ENCODE measurements at regions not wholly inside any gene's neighbourhood (a gene's known extent, or its start where the extent isn't known, plus 50 kb on each side); places are given as distances from the start of the nearest gene placed in this dataset.

GRCh38 chrX:55981603-55982002 is 250.6 kb upstream of the KLF8 start:
- no peak for DNase-seq

DNA sequence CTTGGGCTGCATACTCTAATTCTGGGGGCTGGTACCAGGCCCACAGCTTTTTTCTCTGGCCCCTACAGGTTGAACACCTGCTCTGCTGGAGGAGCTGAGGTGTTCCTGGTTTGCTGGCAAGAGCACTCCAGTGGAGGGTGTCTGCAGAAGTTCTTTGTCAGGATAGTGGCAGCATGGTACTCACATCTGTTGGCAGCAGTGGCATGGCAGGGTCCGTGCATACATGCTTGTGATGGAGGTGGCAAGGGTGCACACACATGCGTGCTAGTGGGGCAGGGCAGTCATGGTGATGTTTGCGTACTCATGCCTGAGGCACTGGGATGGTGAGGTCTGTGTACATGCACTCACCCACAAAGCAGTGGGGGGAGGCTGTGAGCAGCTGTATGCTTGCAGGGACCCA is 235.5 kb upstream of the KLF8 start:
- no peak for DNase-seq

GRCh38 chrX:56000174-56000573 is 232.0 kb upstream of the KLF8 start:
- no peak for DNase-seq

- no peak for DNase-seq
These were observed 231.4 kb upstream of the KLF8 start for GRCh38 chrX:56000729-56001128.

- peak; percentile 88 for DNase-seq
These were observed 206.1 kb upstream of the KLF8 start for GRCh38 chrX:56025872-56026571.

DNA sequence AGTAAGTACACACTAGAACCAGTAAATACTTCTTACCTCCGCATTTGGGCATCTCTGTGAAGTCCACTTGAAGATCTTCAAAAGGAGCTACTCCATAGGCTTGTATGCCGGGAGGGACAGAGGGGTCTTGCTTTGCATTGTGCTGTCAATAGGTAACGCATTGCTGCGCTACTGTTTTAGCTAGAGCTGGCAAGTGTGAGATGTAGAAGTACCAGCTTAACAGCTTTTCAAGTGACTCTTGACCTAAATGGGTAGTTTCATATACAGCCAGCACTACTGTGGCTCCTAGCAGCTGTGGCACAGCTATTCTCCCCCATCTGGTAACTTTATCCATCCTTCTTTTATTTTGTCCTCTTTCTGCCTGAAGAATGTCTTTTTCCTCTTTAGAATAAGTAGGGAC is 205.3 kb upstream of the KLF8 start:
- peak; percentile 91 for DNase-seq

GRCh38 chrX:56029188-56029587 is 203.0 kb upstream of the KLF8 start:
- DNase-seq: peak; percentile 80

- peak; percentile 70 for DNase-seq
These were observed 202.5 kb upstream of the KLF8 start for GRCh38 chrX:56029691-56030090.

GRCh38 chrX:56031409-56031808 is 200.7 kb upstream of the KLF8 start:
- DNase-seq: no peak

DNA sequence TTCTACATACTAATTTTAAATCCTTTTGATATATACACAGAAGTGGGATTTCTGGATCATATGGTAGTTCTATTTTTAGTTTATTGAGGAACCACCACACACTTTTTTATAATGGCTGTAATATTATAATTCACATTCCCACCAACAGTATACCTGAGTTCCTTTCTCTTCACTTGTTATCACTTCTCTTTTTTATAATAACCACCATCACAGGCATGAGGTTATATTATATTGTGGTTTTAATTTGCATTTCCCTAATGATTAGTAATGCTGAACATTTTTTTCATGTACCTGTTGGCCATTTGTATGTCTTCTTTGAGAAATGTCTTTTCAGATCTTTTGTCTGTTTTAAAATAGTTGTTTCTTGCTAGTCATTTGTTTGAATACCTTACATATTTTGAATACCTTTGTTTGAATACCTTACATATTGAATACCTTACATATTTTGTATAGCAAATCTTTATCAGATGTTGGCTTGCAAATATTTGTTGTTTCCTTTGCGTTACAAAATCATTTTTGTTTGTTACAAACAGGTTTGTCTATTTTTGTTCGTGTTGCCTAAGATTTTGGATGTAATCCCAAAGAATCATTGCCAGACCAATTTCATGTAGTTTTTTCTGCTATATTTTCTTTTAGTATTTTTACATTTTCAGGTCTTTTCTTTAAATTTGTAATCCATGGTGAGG is 198.5 kb upstream of the KLF8 start:
- no peak for DNase-seq

GRCh38 chrX:56052673-56053330 is 179.4 kb upstream of the KLF8 start:
- peak; percentile 52 for DNase-seq

DNA sequence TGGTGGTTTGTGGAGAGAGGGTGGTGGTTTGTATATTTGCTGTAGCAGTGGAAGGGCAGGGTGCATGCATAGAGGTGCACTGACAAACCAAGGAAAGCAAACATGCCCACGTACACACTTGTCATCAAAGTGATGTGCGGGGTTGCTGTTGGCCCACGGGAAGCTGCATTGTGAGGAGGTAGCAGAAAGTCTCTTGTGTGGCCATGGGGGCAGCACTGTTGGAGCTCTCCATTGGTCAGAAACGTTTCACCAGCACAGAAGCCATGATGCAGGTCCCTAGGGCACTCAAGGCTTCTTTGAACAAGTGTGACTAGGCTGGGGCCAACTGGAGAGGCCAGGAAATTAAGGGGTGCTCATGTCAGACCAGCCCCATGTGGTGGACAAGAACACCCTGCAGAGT is 174.8 kb upstream of the KLF8 start:
- no peak for DNase-seq

GRCh38 chrX:56066016-56066415 is 166.1 kb upstream of the KLF8 start:
- no peak for DNase-seq

- DNase-seq: peak; percentile 53
These were observed 163.8 kb upstream of the KLF8 start for GRCh38 chrX:56068274-56068758.

GRCh38 chrX:56069299-56069931 is 162.7 kb upstream of the KLF8 start:
- no peak for DNase-seq

GRCh38 chrX:56089376-56089775 is 142.8 kb upstream of the KLF8 start:
- DNase-seq: no peak

- no peak for DNase-seq
These were observed 132.9 kb upstream of the KLF8 start for GRCh38 chrX:56099271-56099670.

DNA sequence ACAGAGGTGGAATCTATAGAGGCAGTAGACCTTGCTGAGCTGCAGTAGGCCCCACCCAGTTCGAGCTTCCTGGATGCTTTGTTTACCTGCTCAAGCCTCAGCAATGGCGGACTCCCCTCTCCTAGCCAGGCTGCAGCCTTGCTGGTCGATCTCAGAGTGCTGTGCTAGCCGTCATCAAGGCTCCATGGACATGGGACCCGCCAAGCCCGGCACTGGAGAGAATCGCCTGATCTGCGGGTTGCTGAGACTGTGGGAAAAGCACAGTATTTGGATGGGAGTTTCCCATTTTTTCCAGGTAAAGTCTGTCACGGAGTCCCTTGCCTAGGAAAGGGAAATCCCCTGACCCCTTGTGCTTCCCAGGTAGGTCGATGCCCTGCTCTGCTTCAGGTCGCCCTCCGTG is 124.8 kb upstream of the KLF8 start:
- DNase-seq: no peak

DNA sequence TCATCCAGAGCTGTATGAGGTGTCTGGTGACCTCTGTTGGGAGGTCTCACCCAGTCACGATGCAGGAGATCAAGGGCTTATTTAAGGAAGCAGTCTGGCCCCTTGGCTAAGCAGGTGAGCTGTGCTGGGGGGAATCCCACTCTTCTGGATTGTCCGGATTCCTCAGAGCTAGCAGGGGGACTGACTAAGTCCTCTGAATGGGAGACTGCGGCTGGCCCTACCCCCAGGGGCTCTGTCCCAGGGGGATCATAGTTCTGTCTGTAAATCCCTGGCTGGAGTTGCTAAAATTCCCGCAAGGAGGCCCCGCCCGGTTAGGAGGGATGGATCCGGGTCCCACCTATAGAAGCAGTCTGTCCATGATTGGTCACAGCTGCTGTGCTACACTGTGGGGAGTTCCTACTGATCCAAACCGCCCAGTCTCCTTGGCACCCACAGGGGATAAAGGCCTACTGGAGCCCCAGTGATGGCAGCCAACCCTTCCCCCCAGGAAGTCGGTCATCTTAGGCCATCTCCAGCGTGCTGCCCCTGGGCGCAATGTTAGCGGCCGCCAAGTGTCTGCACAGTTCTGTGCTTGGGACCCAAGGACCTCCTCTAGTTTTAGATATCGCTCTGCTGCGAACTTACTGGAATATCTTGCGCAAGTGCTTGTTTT is 118.2 kb upstream of the KLF8 start:
- DNase-seq: no peak

DNA sequence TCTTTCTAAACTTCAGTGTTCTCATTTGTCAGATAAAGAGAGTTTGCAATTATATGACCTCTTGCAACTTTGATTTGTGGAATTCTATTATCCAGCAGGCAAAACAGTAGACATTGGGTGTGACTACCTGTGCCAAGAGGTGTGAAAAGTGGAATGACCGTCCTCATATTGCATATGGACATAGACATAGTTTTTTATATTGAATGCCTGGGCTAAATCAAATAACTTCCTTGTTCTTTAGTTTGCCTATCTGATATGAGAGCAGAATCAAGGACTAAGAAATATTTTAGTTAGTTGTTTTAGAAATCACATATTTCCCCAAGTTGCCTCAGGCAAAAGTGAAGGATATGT is 117.7 kb upstream of the KLF8 start:
- no peak for DNase-seq

DNA sequence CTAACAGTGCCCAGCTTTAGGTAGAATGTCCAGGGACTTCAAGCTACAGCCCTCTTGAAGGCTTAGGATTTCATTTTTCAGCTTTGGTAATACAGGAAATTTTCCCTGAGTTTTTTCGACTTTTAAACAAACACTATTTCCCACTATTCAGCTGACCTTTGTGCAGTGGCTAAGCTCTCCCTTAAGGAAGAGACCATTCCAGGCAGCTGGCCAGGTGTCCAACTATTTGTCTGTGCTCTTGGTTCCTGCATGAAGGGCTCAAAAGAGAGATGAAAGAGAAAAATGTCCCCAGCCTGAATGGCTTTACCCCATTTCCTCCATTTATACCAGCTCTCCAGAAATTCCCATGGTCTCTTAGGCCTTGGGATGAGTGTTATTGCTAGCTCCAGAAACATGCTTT is 111.9 kb upstream of the KLF8 start:
- no peak for DNase-seq

- DNase-seq: peak; percentile 3
These were observed 106.2 kb upstream of the KLF8 start for GRCh38 chrX:56125946-56126345.

DNA sequence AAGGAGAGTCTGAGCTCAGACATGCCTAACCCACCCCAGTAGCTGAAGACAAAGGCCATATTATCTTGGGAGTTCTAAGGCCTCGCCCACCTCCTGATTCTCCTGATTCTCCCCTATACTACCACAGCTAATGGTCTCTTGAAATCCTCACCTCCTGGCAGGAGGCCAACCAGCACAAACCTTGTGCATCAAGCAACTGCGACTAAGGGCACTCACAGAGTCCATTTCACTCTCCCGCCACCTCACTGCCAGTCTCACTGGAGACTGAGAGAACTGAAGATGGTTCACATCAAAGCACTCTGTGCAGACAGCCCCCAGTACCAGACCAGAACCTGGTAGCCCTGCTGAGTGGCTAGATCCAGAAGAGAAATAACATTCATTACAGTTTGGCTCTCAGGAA is 102.1 kb upstream of the KLF8 start:
- peak; percentile 13 for DNase-seq
